ENCODE measurements at regions not wholly inside any gene's neighbourhood (a gene's known extent, or its start where the extent isn't known, plus 50 kb on each side); places are given as distances from the start of the nearest gene placed in this dataset.

GRCh38 chr15:66941791-66942190 is 123.6 kb upstream of the SMAD3 start:
- TF ChIP-seq POLR2AphosphoS5 (IDR thresholded peaks at IDR 0.05) (no peak), CTCF (IDR thresholded peaks at IDR 0.05) (no peak), EP300 (IDR thresholded peaks at IDR 0.05) (no peak)

Measured in upper lobe of left lung (tissue), 4 donors.